ENCODE measurements at regions not wholly inside any gene's neighbourhood (a gene's known extent, or its start where the extent isn't known, plus 50 kb on each side); places are given as distances from the start of the nearest gene placed in this dataset.

- TF ChIP-seq HES4 (CRISPR knock-in tag; IDR thresholded peaks at IDR 0.05; ENCODE audit: borderline replicate concordance): no peak
- TF ChIP-seq GABPB1 (CRISPR knock-in tag; IDR thresholded peaks at IDR 0.05): no peak
- no peak for TF ChIP-seq NFKB2 (CRISPR knock-in tag; IDR thresholded peaks at IDR 0.05; ENCODE audit: borderline replicate concordance)
- no peak for TF ChIP-seq ZNF687 (CRISPR knock-in tag; IDR thresholded peaks at IDR 0.05)
- TF ChIP-seq ZNF432 (CRISPR knock-in tag; IDR thresholded peaks at IDR 0.05; ENCODE audit: borderline replicate concordance): no peak
- TF ChIP-seq ARNTL (CRISPR knock-in tag; IDR thresholded peaks at IDR 0.05): no peak
- TF ChIP-seq CHCHD3 (CRISPR knock-in tag; IDR thresholded peaks at IDR 0.05): no peak
- TF ChIP-seq DR1 (CRISPR knock-in tag; IDR thresholded peaks at IDR 0.05): no peak
- no peak for TF ChIP-seq DZIP1 (CRISPR knock-in tag; IDR thresholded peaks at IDR 0.05)
- TF ChIP-seq SOX13 (IDR thresholded peaks at IDR 0.05): no peak
- peak in 1 of 2 experiments; percentile 46; a peak in 1 of 4 replicates for TF ChIP-seq SOX13 (CRISPR knock-in tag; conservative IDR thresholded peaks at IDR 0.05 in 1 of 2, IDR thresholded peaks at IDR 0.05 in 1 of 2)
- no peak for TF ChIP-seq ZNF143 (CRISPR knock-in tag; IDR thresholded peaks at IDR 0.05)
- TF ChIP-seq CERS6 (CRISPR knock-in tag; IDR thresholded peaks at IDR 0.05): no peak
- no peak for TF ChIP-seq THAP9 (CRISPR knock-in tag; IDR thresholded peaks at IDR 0.05; ENCODE audit: borderline replicate concordance)
- TF ChIP-seq IKZF4 (CRISPR knock-in tag; IDR thresholded peaks at IDR 0.05; ENCODE audit: borderline replicate concordance, low read depth, not compliant biosample characterization): no peak
- TF ChIP-seq AKAP8 (CRISPR knock-in tag; IDR thresholded peaks at IDR 0.05): peak; percentile 41; the same call in 1 of the 2 replicates
- no peak for TF ChIP-seq ZNF878 (CRISPR knock-in tag; IDR thresholded peaks at IDR 0.05)
- TF ChIP-seq ONECUT2 (CRISPR knock-in tag; IDR thresholded peaks at IDR 0.05): no peak
Observed at GRCh38 chr17:77508047-77508715, 367.4 kb downstream of the SEC14L1 start (continued).

All from HepG2 (cell line).